ENCODE measurements at regions not wholly inside any gene's neighbourhood (a gene's known extent, or its start where the extent isn't known, plus 50 kb on each side); places are given as distances from the start of the nearest gene placed in this dataset.
A peak's percentile ranks its signal among the peaks of the same experiment; 100 is the strongest.
"Not testable (repeated sequence)": the region's sequence is repeated elsewhere in the genome, so short reads cannot be mapped to it uniquely, and the experiment has no call there.

- TF ChIP-seq ZNF565 (CRISPR knock-in tag; conservative IDR thresholded peaks at IDR 0.05; ENCODE audit: low read depth) (no peak), TOX (CRISPR knock-in tag; IDR thresholded peaks at IDR 0.05; ENCODE audit: borderline replicate concordance) (no peak), ESRRG (CRISPR knock-in tag; IDR thresholded peaks at IDR 0.05) (no peak), ZFP30 (CRISPR knock-in tag; IDR thresholded peaks at IDR 0.05) (no peak), ZNF8 (CRISPR knock-in tag; IDR thresholded peaks at IDR 0.05) (no peak), CSRNP3 (CRISPR knock-in tag; IDR thresholded peaks at IDR 0.05) (no peak), GLIS3 (CRISPR knock-in tag; IDR thresholded peaks at IDR 0.05) (no peak), PPARA (CRISPR knock-in tag; IDR thresholded peaks at IDR 0.05; ENCODE audit: borderline replicate concordance) (no peak), CSDC2 (CRISPR knock-in tag; IDR thresholded peaks at IDR 0.05) (no peak), RARB (CRISPR knock-in tag; IDR thresholded peaks at IDR 0.05) (no peak)
- TF ChIP-seq, protein P1, sequence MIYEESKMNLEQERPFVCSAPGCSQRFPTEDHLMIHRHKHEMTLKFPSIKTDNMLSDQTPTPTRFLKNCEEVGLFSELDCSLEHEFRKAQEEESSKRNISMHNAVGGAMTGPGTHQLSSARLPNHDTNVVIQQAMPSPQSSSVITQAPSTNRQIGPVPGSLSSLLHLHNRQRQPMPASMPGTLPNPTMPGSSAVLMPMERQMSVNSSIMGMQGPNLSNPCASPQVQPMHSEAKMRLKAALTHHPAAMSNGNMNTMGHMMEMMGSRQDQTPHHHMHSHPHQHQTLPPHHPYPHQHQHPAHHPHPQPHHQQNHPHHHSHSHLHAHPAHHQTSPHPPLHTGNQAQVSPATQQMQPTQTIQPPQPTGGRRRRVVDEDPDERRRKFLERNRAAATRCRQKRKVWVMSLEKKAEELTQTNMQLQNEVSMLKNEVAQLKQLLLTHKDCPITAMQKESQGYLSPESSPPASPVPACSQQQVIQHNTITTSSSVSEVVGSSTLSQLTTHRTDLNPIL (CRISPR knock-in tag; IDR thresholded peaks at IDR 0.05; ENCODE audit: low read depth), result no peak
- TF ChIP-seq, protein P2, sequence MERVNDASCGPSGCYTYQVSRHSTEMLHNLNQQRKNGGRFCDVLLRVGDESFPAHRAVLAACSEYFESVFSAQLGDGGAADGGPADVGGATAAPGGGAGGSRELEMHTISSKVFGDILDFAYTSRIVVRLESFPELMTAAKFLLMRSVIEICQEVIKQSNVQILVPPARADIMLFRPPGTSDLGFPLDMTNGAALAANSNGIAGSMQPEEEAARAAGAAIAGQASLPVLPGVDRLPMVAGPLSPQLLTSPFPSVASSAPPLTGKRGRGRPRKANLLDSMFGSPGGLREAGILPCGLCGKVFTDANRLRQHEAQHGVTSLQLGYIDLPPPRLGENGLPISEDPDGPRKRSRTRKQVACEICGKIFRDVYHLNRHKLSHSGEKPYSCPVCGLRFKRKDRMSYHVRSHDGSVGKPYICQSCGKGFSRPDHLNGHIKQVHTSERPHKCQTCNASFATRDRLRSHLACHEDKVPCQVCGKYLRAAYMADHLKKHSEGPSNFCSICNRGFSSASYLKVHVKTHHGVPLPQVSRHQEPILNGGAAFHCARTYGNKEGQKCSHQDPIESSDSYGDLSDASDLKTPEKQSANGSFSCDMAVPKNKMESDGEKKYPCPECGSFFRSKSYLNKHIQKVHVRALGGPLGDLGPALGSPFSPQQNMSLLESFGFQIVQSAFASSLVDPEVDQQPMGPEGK (CRISPR knock-in tag; IDR thresholded peaks at IDR 0.05; ENCODE audit: borderline replicate concordance), result no peak
- ATAC-seq, result peak; percentile 54; the same call in 2 of the 3 replicates
Observed at GRCh38 chr12:12008931-12009611, 61.7 kb upstream of the BCL2L14 start.

DNA sequence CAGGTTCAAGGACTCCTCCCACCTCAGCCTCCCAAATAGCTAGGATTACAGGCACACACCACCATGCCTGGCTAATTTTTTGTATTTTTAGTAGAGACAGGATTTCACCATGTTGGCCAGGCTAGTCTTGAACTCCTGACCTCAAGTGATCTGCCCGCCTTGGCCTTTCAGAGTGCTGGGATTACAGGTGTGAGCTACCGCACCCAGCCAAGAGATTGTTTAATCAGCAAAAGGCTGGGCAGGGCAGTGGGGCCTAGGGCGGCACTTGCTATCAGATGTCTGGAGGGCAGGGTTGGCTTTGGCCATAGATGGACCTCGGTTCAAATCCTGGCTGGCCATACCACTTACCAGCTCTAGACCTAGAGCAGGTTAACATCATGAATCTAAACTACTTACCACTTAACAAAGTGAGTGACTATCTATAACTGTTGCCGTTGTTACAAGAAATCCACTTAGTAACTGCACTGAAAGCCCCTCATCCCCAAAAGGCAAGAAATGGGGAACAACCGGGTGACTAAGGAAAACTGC, 60.9 kb upstream of the BCL2L14 start:
- ATAC-seq, result not testable (repeated sequence)

DNA sequence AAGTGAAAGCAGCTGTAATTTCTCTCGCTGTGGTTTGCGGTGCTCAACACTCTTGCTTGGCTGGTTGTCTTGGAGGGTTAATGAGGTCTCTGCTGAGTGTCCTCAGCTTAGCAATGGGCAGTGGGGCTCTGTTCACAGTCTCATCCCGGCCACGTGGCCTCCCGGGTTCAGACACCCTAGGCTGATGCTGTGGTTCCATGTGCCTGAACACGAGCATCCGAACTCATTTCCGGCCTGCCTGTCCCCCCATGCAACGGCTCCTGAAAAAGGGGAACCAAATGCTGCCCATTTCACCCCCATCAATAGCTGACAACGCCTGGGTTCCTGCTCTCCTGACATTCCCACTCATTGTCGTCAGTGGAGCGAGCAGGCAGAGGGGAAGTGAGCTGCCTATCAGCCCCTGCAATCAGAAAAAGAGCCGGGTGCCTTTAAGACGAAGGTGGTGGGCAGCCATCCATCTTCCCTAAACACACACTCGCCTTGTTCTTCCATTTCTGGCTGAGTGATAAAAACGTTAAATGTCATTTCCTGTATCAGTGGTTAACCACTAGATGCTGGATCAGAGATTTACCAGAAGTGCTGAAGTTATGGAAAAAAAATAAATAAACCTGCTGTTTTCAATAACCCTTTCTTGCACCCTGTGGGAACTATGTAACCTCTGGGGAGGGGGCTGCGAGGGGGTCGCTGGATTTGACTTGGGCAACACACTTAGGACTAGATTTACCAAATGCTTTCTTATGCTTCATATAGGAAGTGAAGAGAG, 60.3 kb upstream of the BCL2L14 start:
- peak; percentile 66 for ATAC-seq
- TF ChIP-seq, protein P2 (CRISPR knock-in tag; IDR thresholded peaks at IDR 0.05; ENCODE audit: borderline replicate concordance), result 0 out of 2 replicates have a peak, but pooled peaks have one; percentile 37
- TF ChIP-seq OSR1 (CRISPR knock-in tag; IDR thresholded peaks at IDR 0.05) (no peak), ISL1 (CRISPR knock-in tag; IDR thresholded peaks at IDR 0.05) (0 out of 2 replicates have a peak, but pooled peaks have one; percentile 26)

GRCh38 chr12:12011880-12012260, 58.9 kb upstream of the BCL2L14 start:
- ATAC-seq, result no peak
- TF ChIP-seq, protein P3, sequence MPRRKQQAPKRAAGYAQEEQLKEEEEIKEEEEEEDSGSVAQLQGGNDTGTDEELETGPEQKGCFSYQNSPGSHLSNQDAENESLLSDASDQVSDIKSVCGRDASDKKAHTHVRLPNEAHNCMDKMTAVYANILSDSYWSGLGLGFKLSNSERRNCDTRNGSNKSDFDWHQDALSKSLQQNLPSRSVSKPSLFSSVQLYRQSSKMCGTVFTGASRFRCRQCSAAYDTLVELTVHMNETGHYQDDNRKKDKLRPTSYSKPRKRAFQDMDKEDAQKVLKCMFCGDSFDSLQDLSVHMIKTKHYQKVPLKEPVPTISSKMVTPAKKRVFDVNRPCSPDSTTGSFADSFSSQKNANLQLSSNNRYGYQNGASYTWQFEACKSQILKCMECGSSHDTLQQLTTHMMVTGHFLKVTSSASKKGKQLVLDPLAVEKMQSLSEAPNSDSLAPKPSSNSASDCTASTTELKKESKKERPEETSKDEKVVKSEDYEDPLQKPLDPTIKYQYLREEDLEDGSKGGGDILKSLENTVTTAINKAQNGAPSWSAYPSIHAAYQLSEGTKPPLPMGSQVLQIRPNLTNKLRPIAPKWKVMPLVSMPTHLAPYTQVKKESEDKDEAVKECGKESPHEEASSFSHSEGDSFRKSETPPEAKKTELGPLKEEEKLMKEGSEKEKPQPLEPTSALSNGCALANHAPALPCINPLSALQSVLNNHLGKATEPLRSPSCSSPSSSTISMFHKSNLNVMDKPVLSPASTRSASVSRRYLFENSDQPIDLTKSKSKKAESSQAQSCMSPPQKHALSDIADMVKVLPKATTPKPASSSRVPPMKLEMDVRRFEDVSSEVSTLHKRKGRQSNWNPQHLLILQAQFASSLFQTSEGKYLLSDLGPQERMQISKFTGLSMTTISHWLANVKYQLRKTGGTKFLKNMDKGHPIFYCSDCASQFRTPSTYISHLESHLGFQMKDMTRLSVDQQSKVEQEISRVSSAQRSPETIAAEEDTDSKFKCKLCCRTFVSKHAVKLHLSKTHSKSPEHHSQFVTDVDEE (CRISPR knock-in tag; IDR thresholded peaks at IDR 0.05), result no peak
- no peak for TF ChIP-seq ESRRG (CRISPR knock-in tag; IDR thresholded peaks at IDR 0.05)
- no peak for TF ChIP-seq GLIS3 (CRISPR knock-in tag; IDR thresholded peaks at IDR 0.05)
- TF ChIP-seq CSDC2 (CRISPR knock-in tag; IDR thresholded peaks at IDR 0.05), result no peak
- no peak for TF ChIP-seq RARB (CRISPR knock-in tag; IDR thresholded peaks at IDR 0.05)
- no peak for TF ChIP-seq BACH2 (CRISPR knock-in tag; IDR thresholded peaks at IDR 0.05; ENCODE audit: borderline replicate concordance)
- TF ChIP-seq ZNF8 (CRISPR knock-in tag; IDR thresholded peaks at IDR 0.05), result no peak
- TF ChIP-seq SNAI2 (CRISPR knock-in tag; IDR thresholded peaks at IDR 0.05), result no peak
- TF ChIP-seq ARNTL (CRISPR knock-in tag; IDR thresholded peaks at IDR 0.05; ENCODE audit: borderline replicate concordance, low read depth), result no peak
- TF ChIP-seq, protein P2 (CRISPR knock-in tag; IDR thresholded peaks at IDR 0.05; ENCODE audit: borderline replicate concordance), result no peak
- TF ChIP-seq TOX (CRISPR knock-in tag; IDR thresholded peaks at IDR 0.05; ENCODE audit: borderline replicate concordance), result no peak
- no peak for TF ChIP-seq PPARA (CRISPR knock-in tag; IDR thresholded peaks at IDR 0.05; ENCODE audit: borderline replicate concordance)
- TF ChIP-seq, protein P4, sequence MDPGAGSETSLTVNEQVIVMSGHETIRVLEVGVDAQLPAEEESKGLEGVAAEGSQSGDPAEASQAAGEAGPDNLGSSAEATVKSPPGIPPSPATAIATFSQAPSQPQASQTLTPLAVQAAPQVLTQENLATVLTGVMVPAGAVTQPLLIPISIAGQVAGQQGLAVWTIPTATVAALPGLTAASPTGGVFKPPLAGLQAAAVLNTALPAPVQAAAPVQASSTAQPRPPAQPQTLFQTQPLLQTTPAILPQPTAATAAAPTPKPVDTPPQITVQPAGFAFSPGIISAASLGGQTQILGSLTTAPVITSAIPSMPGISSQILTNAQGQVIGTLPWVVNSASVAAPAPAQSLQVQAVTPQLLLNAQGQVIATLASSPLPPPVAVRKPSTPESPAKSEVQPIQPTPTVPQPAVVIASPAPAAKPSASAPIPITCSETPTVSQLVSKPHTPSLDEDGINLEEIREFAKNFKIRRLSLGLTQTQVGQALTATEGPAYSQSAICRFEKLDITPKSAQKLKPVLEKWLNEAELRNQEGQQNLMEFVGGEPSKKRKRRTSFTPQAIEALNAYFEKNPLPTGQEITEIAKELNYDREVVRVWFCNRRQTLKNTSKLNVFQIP (CRISPR knock-in tag; IDR thresholded peaks at IDR 0.05; ENCODE audit: borderline replicate concordance, low read depth), result no peak
- no peak for TF ChIP-seq OSR1 (CRISPR knock-in tag; IDR thresholded peaks at IDR 0.05)
- no peak for TF ChIP-seq ZNF565 (CRISPR knock-in tag; conservative IDR thresholded peaks at IDR 0.05; ENCODE audit: low read depth)

All from SK-N-SH treated with all-trans-retinoic acid at 6 μM for 48 hours (cell line).